ENCODE measurements at regions not wholly inside any gene's neighbourhood (a gene's known extent, or its start where the extent isn't known, plus 50 kb on each side); places are given as distances from the start of the nearest gene placed in this dataset.

- TF ChIP-seq TAF1 (IDR thresholded peaks at IDR 0.05; ENCODE audit: low read depth) (no peak), MAX (IDR thresholded peaks at IDR 0.05) (no peak), FOXM1 (IDR thresholded peaks at IDR 0.05; ENCODE audit: borderline replicate concordance, low read depth) (no peak), YY1 (IDR thresholded peaks at IDR 0.05; ENCODE audit: low read depth) (no peak), REST (IDR thresholded peaks at IDR 0.05; ENCODE audit: low read depth) (no peak), NFIC (IDR thresholded peaks at IDR 0.05) (no peak), TCF12 (IDR thresholded peaks at IDR 0.05; ENCODE audit: low read depth) (no peak), ZBTB7A (IDR thresholded peaks at IDR 0.05; ENCODE audit: low read depth) (no peak), RAD21 (IDR thresholded peaks at IDR 0.05; ENCODE audit: low read depth) (no peak), EP300 (IDR thresholded peaks at IDR 0.05; ENCODE audit: borderline replicate concordance) (no peak), CEBPB (IDR thresholded peaks at IDR 0.05) (no peak), USF1 (IDR thresholded peaks at IDR 0.05) (no peak), EGR1 (IDR thresholded peaks at IDR 0.05) (no peak), TEAD4 (IDR thresholded peaks at IDR 0.05) (no peak), CREB1 (IDR thresholded peaks at IDR 0.05; ENCODE audit: low read depth) (no peak)
These were observed 358.3 kb upstream of the MTNR1B start for GRCh38 chr11:92611157-92611556.

GRCh38 chr11:92623055-92623454 is 346.4 kb upstream of the MTNR1B start:
- no peak for TF ChIP-seq FOXM1 (IDR thresholded peaks at IDR 0.05; ENCODE audit: borderline replicate concordance, low read depth)
- TF ChIP-seq CEBPB (IDR thresholded peaks at IDR 0.05): no peak
- TF ChIP-seq CREB1 (IDR thresholded peaks at IDR 0.05; ENCODE audit: low read depth): no peak
- TF ChIP-seq YY1 (IDR thresholded peaks at IDR 0.05; ENCODE audit: low read depth): no peak
- TF ChIP-seq MAX (IDR thresholded peaks at IDR 0.05): no peak
- TF ChIP-seq REST (IDR thresholded peaks at IDR 0.05; ENCODE audit: low read depth): no peak
- no peak for TF ChIP-seq NFIC (IDR thresholded peaks at IDR 0.05)
- TF ChIP-seq RAD21 (IDR thresholded peaks at IDR 0.05; ENCODE audit: low read depth): no peak
- TF ChIP-seq TCF12 (IDR thresholded peaks at IDR 0.05; ENCODE audit: low read depth): no peak
- no peak for TF ChIP-seq EP300 (IDR thresholded peaks at IDR 0.05; ENCODE audit: borderline replicate concordance)
- TF ChIP-seq USF1 (IDR thresholded peaks at IDR 0.05): no peak
- TF ChIP-seq TAF1 (IDR thresholded peaks at IDR 0.05; ENCODE audit: low read depth): no peak
- TF ChIP-seq EGR1 (IDR thresholded peaks at IDR 0.05): no peak
- no peak for TF ChIP-seq ZBTB7A (IDR thresholded peaks at IDR 0.05; ENCODE audit: low read depth)
- no peak for TF ChIP-seq TEAD4 (IDR thresholded peaks at IDR 0.05)

GRCh38 chr11:92625894-92626293 is 343.6 kb upstream of the MTNR1B start:
- TF ChIP-seq USF1 (IDR thresholded peaks at IDR 0.05) (no peak), REST (IDR thresholded peaks at IDR 0.05; ENCODE audit: low read depth) (no peak), YY1 (IDR thresholded peaks at IDR 0.05; ENCODE audit: low read depth) (no peak)

GRCh38 chr11:92626624-92627023 is 342.8 kb upstream of the MTNR1B start:
- no peak for TF ChIP-seq EGR1 (IDR thresholded peaks at IDR 0.05)
- no peak for TF ChIP-seq TEAD4 (IDR thresholded peaks at IDR 0.05)
- TF ChIP-seq USF1 (IDR thresholded peaks at IDR 0.05): no peak
- no peak for TF ChIP-seq RAD21 (IDR thresholded peaks at IDR 0.05; ENCODE audit: low read depth)
